ENCODE measurements at regions not wholly inside any gene's neighbourhood (a gene's known extent, or its start where the extent isn't known, plus 50 kb on each side); places are given as distances from the start of the nearest gene placed in this dataset.
A peak's percentile ranks its signal among the peaks of the same experiment; 100 is the strongest.

DNA sequence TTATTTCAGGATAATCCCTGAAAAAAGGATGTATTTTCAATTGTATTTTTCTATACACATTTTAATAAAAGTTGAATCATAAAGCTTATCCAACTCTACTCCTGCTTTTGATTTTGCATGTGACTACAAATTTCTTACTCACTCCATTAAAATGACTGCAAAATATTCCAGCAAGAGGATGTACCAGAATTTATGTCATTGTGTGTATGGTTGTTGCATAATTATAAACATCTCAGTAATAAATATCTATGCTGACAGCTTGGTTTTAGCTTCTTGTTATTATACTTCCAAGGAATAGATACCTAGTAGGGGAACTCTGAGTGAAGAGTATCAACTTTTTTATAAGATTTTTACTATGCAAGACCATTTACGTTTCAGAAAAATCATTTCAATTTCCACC is 463.2 kb upstream of the RUNX1 start (continued):
- TF ChIP-seq OSR2 (tag by site-specific recombination; IDR thresholded peaks at IDR 0.05) (no peak), TRIM28 (IDR thresholded peaks at IDR 0.05; ENCODE audit: borderline replicate concordance, low read length) (no peak), ZNF501 (tag by site-specific recombination; IDR thresholded peaks at IDR 0.05) (no peak), KLF10 (tag by site-specific recombination; IDR thresholded peaks at IDR 0.05) (no peak), ZNF114 (tag by site-specific recombination; IDR thresholded peaks at IDR 0.05) (no peak), ZSCAN23 (tag by site-specific recombination; IDR thresholded peaks at IDR 0.05) (no peak), ZNF621 (tag by site-specific recombination; IDR thresholded peaks at IDR 0.05) (no peak)

DNA sequence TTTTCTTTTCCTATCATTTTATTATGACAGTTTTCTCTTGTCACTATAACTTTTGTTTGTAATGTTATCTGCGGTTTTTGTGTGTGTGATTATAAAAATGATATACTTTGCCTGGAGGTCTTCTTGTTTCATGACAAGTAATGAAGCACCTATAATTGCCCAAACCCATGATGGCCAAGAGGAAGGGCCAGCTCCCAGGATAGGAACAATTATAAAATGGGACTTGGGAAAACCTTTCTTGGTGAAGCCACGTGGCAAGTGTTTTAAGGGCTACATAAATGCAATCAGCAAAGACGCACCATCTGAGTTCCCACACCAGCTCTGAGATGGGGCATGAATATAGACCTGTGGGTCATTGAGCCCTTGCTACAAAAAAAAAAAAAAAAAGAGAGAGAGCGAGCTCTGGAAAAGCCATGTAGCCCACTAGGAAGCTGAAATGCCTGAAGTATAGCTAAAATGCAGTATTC is 462.6 kb upstream of the RUNX1 start:
- Histone ChIP-seq H3K4me3 (ENCODE audit: low read depth, low read length) (no peak overlapping the region), H3K27ac (ENCODE audit: extremely low read depth, low read depth, low read length) (no peak overlapping the region), H3K4me1 (ENCODE audit: control insufficient read depth, insufficient read depth, low read length) (peaks cover 11% of the 10 kb centered on the region; the same call in 1 of the 2 replicates), H3K9me3 (ENCODE audit: control insufficient read depth, insufficient read depth, low read depth, low read length) (no peaks in the 10 kb centered on the region), H3K36me3 (ENCODE audit: control insufficient read depth in 2 of 2, insufficient read depth in 1 of 2, low read length in 2 of 2) (no peaks in the 10 kb centered on the region)
- ChIA-PET POLR2A (interaction anchor here (1.2 kb wide), 1 partner anchor 623 kb away, joined by 3 read pairs; no protein-coding TSS in a partner anchor), CTCF (interaction anchor here (0.6 kb wide), 1 partner anchor 512 kb away, joined by 3 read pairs; no protein-coding TSS in a partner anchor)
- TF ChIP-seq FEZF1 (tag by site-specific recombination; IDR thresholded peaks at IDR 0.05) = peak; percentile 29; the same call in 1 of the 2 replicates
- peak; percentile 91 for TF ChIP-seq SP7 (tag by site-specific recombination; IDR thresholded peaks at IDR 0.05)
- TF ChIP-seq, protein P1, sequence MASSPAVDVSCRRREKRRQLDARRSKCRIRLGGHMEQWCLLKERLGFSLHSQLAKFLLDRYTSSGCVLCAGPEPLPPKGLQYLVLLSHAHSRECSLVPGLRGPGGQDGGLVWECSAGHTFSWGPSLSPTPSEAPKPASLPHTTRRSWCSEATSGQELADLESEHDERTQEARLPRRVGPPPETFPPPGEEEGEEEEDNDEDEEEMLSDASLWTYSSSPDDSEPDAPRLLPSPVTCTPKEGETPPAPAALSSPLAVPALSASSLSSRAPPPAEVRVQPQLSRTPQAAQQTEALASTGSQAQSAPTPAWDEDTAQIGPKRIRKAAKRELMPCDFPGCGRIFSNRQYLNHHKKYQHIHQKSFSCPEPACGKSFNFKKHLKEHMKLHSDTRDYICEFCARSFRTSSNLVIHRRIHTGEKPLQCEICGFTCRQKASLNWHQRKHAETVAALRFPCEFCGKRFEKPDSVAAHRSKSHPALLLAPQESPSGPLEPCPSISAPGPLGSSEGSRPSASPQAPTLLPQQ (tag by site-specific recombination; IDR thresholded peaks at IDR 0.05) = 0 out of 2 replicates have a peak, but pooled peaks have one; percentile 14
- TF ChIP-seq, protein P2, sequence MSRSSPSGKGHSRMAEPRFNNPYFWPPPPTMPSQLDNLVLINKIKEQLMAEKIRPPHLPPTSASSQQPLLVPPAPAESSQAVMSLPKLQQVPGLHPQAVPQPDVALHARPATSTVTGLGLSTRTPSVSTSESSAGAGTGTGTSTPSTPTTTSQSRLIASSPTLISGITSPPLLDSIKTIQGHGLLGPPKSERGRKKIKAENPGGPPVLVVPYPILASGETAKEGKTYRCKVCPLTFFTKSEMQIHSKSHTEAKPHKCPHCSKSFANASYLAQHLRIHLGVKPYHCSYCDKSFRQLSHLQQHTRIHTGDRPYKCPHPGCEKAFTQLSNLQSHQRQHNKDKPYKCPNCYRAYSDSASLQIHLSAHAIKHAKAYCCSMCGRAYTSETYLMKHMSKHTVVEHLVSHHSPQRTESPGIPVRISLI (tag by site-specific recombination; IDR thresholded peaks at IDR 0.05) = peak; percentile 76; the same call in 1 of the 2 replicates
- TF ChIP-seq ZNF202 (tag by site-specific recombination; IDR thresholded peaks at IDR 0.05; ENCODE audit: borderline replicate concordance) = no peak
- TF ChIP-seq, protein P3, sequence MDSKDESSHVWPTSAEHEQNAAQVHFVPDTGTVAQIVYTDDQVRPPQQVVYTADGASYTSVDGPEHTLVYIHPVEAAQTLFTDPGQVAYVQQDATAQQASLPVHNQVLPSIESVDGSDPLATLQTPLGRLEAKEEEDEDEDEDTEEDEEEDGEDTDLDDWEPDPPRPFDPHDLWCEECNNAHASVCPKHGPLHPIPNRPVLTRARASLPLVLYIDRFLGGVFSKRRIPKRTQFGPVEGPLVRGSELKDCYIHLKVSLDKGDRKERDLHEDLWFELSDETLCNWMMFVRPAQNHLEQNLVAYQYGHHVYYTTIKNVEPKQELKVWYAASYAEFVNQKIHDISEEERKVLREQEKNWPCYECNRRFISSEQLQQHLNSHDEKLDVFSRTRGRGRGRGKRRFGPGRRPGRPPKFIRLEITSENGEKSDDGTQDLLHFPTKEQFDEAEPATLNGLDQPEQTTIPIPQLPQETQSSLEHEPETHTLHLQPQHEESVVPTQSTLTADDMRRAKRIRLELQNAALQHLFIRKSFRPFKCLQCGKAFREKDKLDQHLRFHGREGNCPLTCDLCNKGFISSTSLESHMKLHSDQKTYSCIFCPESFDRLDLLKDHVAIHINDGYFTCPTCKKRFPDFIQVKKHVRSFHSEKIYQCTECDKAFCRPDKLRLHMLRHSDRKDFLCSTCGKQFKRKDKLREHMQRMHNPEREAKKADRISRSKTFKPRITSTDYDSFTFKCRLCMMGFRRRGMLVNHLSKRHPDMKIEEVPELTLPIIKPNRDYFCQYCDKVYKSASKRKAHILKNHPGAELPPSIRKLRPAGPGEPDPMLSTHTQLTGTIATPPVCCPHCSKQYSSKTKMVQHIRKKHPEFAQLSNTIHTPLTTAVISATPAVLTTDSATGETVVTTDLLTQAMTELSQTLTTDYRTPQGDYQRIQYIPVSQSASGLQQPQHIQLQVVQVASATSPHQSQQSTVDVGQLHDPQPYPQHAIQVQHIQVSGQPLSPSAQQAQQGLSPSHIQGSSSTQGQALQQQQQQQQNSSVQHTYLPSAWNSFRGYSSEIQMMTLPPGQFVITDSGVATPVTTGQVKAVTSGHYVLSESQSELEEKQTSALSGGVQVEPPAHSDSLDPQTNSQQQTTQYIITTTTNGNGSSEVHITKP (tag by site-specific recombination; IDR thresholded peaks at IDR 0.05) = peak; percentile 15; the same call in 1 of the 2 replicates
- TF ChIP-seq, protein P4, sequence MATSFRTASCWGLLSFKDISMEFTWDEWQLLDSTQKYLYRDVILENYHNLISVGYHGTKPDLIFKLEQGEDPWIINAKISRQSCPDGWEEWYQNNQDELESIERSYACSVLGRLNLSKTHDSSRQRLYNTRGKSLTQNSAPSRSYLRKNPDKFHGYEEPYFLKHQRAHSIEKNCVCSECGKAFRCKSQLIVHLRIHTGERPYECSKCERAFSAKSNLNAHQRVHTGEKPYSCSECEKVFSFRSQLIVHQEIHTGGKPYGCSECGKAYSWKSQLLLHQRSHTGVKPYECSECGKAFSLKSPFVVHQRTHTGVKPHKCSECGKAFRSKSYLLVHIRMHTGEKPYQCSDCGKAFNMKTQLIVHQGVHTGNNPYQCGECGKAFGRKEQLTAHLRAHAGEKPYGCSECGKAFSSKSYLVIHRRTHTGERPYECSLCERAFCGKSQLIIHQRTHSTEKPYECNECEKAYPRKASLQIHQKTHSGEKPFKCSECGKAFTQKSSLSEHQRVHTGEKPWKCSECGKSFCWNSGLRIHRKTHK (tag by site-specific recombination; IDR thresholded peaks at IDR 0.05) = no peak
- TF ChIP-seq ZSCAN23 (tag by site-specific recombination; IDR thresholded peaks at IDR 0.05) = no peak
- no peak for TF ChIP-seq ZNF211 (tag by site-specific recombination; IDR thresholded peaks at IDR 0.05; ENCODE audit: low read depth)
- TF ChIP-seq ZXDB (tag by site-specific recombination; IDR thresholded peaks at IDR 0.05) = peak; percentile 31; the same call in 1 of the 2 replicates
- TF ChIP-seq ZNF335 (tag by site-specific recombination; conservative IDR thresholded peaks at IDR 0.05) = peak; percentile 20; the same call in 1 of the 2 replicates
- peak; percentile 46; the same call in 1 of the 2 replicates for TF ChIP-seq ZNF843 (tag by site-specific recombination; IDR thresholded peaks at IDR 0.05)
- no peak for TF ChIP-seq OSR2 (tag by site-specific recombination; IDR thresholded peaks at IDR 0.05)
- TF ChIP-seq ZNF184 (tag by site-specific recombination; IDR thresholded peaks at IDR 0.05) = no peak
- no peak for TF ChIP-seq MEIS1 (CRISPR knock-in tag; IDR thresholded peaks at IDR 0.05; ENCODE audit: borderline replicate concordance)
- 0 out of 2 replicates have a peak, but pooled peaks have one; percentile 13 for TF ChIP-seq IKZF3 (tag by site-specific recombination; IDR thresholded peaks at IDR 0.05)
- TF ChIP-seq, protein P5, sequence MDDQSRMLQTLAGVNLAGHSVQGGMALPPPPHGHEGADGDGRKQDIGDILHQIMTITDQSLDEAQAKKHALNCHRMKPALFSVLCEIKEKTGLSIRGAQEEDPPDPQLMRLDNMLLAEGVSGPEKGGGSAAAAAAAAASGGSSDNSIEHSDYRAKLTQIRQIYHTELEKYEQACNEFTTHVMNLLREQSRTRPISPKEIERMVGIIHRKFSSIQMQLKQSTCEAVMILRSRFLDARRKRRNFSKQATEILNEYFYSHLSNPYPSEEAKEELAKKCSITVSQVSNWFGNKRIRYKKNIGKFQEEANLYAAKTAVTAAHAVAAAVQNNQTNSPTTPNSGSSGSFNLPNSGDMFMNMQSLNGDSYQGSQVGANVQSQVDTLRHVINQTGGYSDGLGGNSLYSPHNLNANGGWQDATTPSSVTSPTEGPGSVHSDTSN (CRISPR knock-in tag; IDR thresholded peaks at IDR 0.05) = no peak

All from HEK293 (cell line).